Liver (tissue), 8 donors: ENCODE measurements at regions not wholly inside any gene's neighbourhood (a gene's known extent, or its start where the extent isn't known, plus 50 kb on each side); places are given as distances from the start of the nearest gene placed in this dataset.

Experiments
- DNase-seq: peaks from one replicate; pipeline ENCODE4 v3.0.0-alpha.2; 2017; ENCODE audit warnings: low spot score
- H3K27ac ChIP-seq, 2 donors: one replicate each; pipeline ENCODE4 v1.7.0; 2013; ENCODE audit warnings: inconsistent platforms in 2 of 2, low read length in 2 of 2, control low read depth in 1 of 2, low read depth in 1 of 2, mild to moderate bottlenecking in 1 of 2
- H3K27me3 ChIP-seq, 4 donors: one replicate each; pipeline versions ENCODE4 v1.6.1 to v1.7.0; 2013; ENCODE audit warnings: low read length in 3 of 4, inconsistent platforms in 1 of 4, mild to moderate bottlenecking in 1 of 4, moderate library complexity in 1 of 4; ENCODE audit not compliant: control insufficient read depth in 4 of 4, insufficient read depth in 4 of 4
- H3K36me3 ChIP-seq, 4 donors: one replicate each; pipeline versions ENCODE4 v1.6.1 to v1.7.0; 2013; ENCODE audit warnings: low read length in 3 of 4, mild to moderate bottlenecking in 3 of 4, low read depth in 1 of 4, moderate library complexity in 1 of 4; ENCODE audit not compliant: control insufficient read depth in 4 of 4, insufficient read depth in 3 of 4
- H3K4me1 ChIP-seq, 4 donors: one replicate each; pipeline versions ENCODE4 v1.6.1 to v1.7.0; 2013; ENCODE audit warnings: low read length in 3 of 4, mild to moderate bottlenecking in 3 of 4, moderate library complexity in 1 of 4; ENCODE audit not compliant: control insufficient read depth in 4 of 4, insufficient read depth in 4 of 4
- H3K4me3 ChIP-seq, 3 donors: one replicate each; pipeline versions ENCODE4 v1.6.1 to v1.7.0; 2013; ENCODE audit warnings: low read length in 3 of 3, control low read depth in 1 of 3, low read depth in 1 of 3, mild to moderate bottlenecking in 1 of 3
- H3K9ac ChIP-seq, 2 donors: one replicate each; pipeline ENCODE4 v1.7.0; 2013; ENCODE audit warnings: low read length in 2 of 2, mild to moderate bottlenecking in 2 of 2, moderate library complexity in 2 of 2, control low read depth in 1 of 2, low read depth in 1 of 2
- H3K9me3 ChIP-seq, 4 donors: one replicate each; pipeline versions ENCODE4 v1.6.1 to v1.7.0; 2013; ENCODE audit warnings: low read length in 3 of 4; ENCODE audit not compliant: control insufficient read depth in 4 of 4
- ATF3 ChIP-seq: IDR thresholded peaks from 2 replicates; pipeline ENCODE4 v1.6.1; 2016; ENCODE audit warnings: antibody characterized with exemption
- CTCF ChIP-seq: fragments of 150-350 bp; IDR thresholded peaks from 2 replicates; pipeline ENCODE4 v1.5.1; 2017; ENCODE audit warnings: improper control_type of control experiment, low read depth, low read length; ENCODE audit not compliant: missing input control
- FOXA1 ChIP-seq: IDR thresholded peaks from 2 replicates; pipeline ENCODE4 v1.6.1; 2016; ENCODE audit warnings: antibody characterized with exemption
- FOXA2 ChIP-seq: IDR thresholded peaks from 2 replicates; pipeline ENCODE4 v1.6.1; 2016; ENCODE audit warnings: antibody characterized with exemption
- GABPA ChIP-seq, 2 donors: IDR thresholded peaks in 1 of 2; conservative IDR thresholded peaks in 1 of 2; 2 replicates each; pipeline ENCODE4 v1.6.1; 2016; ENCODE audit warnings: antibody characterized with exemption in 2 of 2, mild to moderate bottlenecking in 1 of 2, moderate library complexity in 1 of 2
- HNF4G ChIP-seq: IDR thresholded peaks from 2 replicates; pipeline ENCODE4 v1.6.1; 2016; ENCODE audit warnings: antibody characterized with exemption
- JUND ChIP-seq, 2 donors: IDR thresholded peaks; 2 replicates each; pipeline ENCODE4 v1.6.1; 2016; ENCODE audit warnings: antibody characterized with exemption in 2 of 2
- MAX ChIP-seq: IDR thresholded peaks from 2 replicates; pipeline ENCODE4 v1.6.1; 2016; ENCODE audit warnings: antibody characterized with exemption
- NR2F2 ChIP-seq: IDR thresholded peaks from 2 replicates; pipeline ENCODE4 v1.6.1; 2016; ENCODE audit warnings: antibody characterized with exemption
- RAD21 ChIP-seq, 2 donors: IDR thresholded peaks; 2 replicates each; pipeline ENCODE4 v1.6.1; 2016; ENCODE audit warnings: antibody characterized with exemption in 2 of 2, mild to moderate bottlenecking in 2 of 2
- REST ChIP-seq: IDR thresholded peaks from 2 replicates; pipeline ENCODE4 v1.6.1; 2016; ENCODE audit warnings: antibody characterized with exemption, mild to moderate bottlenecking
- SP1 ChIP-seq: IDR thresholded peaks from 2 replicates; pipeline ENCODE4 v1.6.1; 2018; ENCODE audit warnings: antibody characterized with exemption, mild to moderate bottlenecking
- TAF1 ChIP-seq: conservative IDR thresholded peaks from 2 replicates; pipeline ENCODE4 v1.6.1; 2016; ENCODE audit warnings: antibody characterized with exemption, mild to moderate bottlenecking
- ZBTB33 ChIP-seq: IDR thresholded peaks from 2 replicates; pipeline ENCODE4 v1.6.1; 2016; ENCODE audit warnings: antibody characterized with exemption
- WGBS: extraction: QIAGEN DNeasy Blood & Tissue Kit; methylation state at CpG from one replicate; pipeline ENCODE4 v1.1.7; 2013; 5-methylcytosine and 5-hydroxymethylcytosine counted together
- donor health status: healthy.
- donor health status: healthy.
- donor health status: healthy.
- donor health status: healthy.
- donor health status: healthy.

GRCh38 chr19:28456708-28457320 lies 756.1 kb downstream of the UQCRFS1 start:
- TF ChIP-seq CTCF, result no peak
- TF ChIP-seq NR2F2, result no peak
- Histone ChIP-seq H3K9ac (no peak overlapping the region), H3K27me3 (no peaks in the 10 kb centered on the region), H3K27ac (no peak overlapping the region), H3K4me3 (no peak overlapping the region), H3K36me3 (no peaks in the 10 kb centered on the region), H3K4me1 (no peaks in the 10 kb centered on the region), H3K9me3 (no peaks in the 10 kb centered on the region)
- 46% methylated on average over 5 of the region's 5 CpGs for WGBS
- no peak for DNase-seq

GRCh38 chr19:28456252-28456651 lies 756.7 kb downstream of the UQCRFS1 start:
- H3K9me3 ChIP-seq, result no peaks in the 10 kb centered on the region
- H3K27ac ChIP-seq, result no peak overlapping the region
- H3K36me3 ChIP-seq, result no peaks in the 10 kb centered on the region
- H3K9ac ChIP-seq, result no peak overlapping the region
- TF ChIP-seq CTCF (no peak), ATF3 (no peak), NR2F2 (no peak), TAF1 (no peak), RAD21 (IDR thresholded peaks at IDR 0.05) (no peak), FOXA1 (no peak), HNF4G (no peak), SP1 (no peak)
- H3K4me1 ChIP-seq, result no peaks in the 10 kb centered on the region
- WGBS, result 72% methylated on average over 4 of the region's 4 CpGs
- DNase-seq, result no peak
- H3K4me3 ChIP-seq, result no peak overlapping the region
- no peaks in the 10 kb centered on the region for H3K27me3 ChIP-seq

GRCh38 chr19:28454083-28454482 lies 758.9 kb downstream of the UQCRFS1 start:
- no peak for DNase-seq
- Histone ChIP-seq H3K36me3 (no peaks in the 10 kb centered on the region), H3K4me1 (no peaks in the 10 kb centered on the region), H3K4me3 (no peak overlapping the region), H3K27ac (no peak overlapping the region), H3K9ac (no peak overlapping the region), H3K9me3 (no peaks in the 10 kb centered on the region), H3K27me3 (no peaks in the 10 kb centered on the region)
- 50% methylated on average over 3 of the region's 3 CpGs for WGBS
- TF ChIP-seq MAX (no peak), JUND (IDR thresholded peaks at IDR 0.05) (no peak), TAF1 (no peak), CTCF (no peak), GABPA (IDR thresholded peaks at IDR 0.05 in 1 of 2, conservative IDR thresholded peaks at IDR 0.05 in 1 of 2) (no peak), FOXA2 (no peak), ZBTB33 (no peak), REST (no peak)
